GM13976 (cell line): ENCODE measurements at regions not wholly inside any gene's neighbourhood (a gene's known extent, or its start where the extent isn't known, plus 50 kb on each side); places are given as distances from the start of the nearest gene placed in this dataset.
"Not testable (repeated sequence)": the region's sequence is repeated elsewhere in the genome, so short reads cannot be mapped to it uniquely, and the experiment has no call there.

Experiments used
- DNase-seq: peaks from one replicate; pipeline ENCODE4 v3.0.0; 2012; ENCODE audit warnings: low spot score
- CTCF ChIP-seq: IDR thresholded peaks from 2 replicates; pipeline ENCODE4 v1.5.1; 2012; ENCODE audit warnings: borderline replicate concordance, mild to moderate bottlenecking; ENCODE audit not compliant: insufficient read depth; ENCODE audit errors: extremely low read depth, missing control alignments, control extremely low read depth
- in situ Hi-C: fragments of 300-500 bp; cut with MboI; formaldehyde crosslinking; loops from one replicate; pipeline ENCODE4 v1.12.0; 2022; ENCODE audit warnings: low sequenced_read_pairs, mixed read lengths, inconsistent platforms; ENCODE audit not compliant: unreplicated experiment

GRCh38 chr16:65312071-65312470 lies 190.2 kb upstream of the CDH11 start:
- in situ Hi-C loops = no loop called here
- TF ChIP-seq CTCF = no peak

GRCh38 chr16:65310491-65310890 lies 188.6 kb upstream of the CDH11 start:
- DNase-seq, in situ Hi-C loops: not testable (repeated sequence)

More at GRCh38 chr16:65312071-65312470, 190.2 kb upstream of the CDH11 start:
- DNase-seq = no peak

GRCh38 chr16:65309354-65309753 lies 187.5 kb upstream of the CDH11 start:
- no peak for TF ChIP-seq CTCF
- no peak for DNase-seq
- in situ Hi-C loops = no loop called here

GRCh38 chr16:65308506-65308905 lies 186.6 kb upstream of the CDH11 start:
- in situ Hi-C loops = no loop called here
- no peak for DNase-seq
- no peak for TF ChIP-seq CTCF

DNA sequence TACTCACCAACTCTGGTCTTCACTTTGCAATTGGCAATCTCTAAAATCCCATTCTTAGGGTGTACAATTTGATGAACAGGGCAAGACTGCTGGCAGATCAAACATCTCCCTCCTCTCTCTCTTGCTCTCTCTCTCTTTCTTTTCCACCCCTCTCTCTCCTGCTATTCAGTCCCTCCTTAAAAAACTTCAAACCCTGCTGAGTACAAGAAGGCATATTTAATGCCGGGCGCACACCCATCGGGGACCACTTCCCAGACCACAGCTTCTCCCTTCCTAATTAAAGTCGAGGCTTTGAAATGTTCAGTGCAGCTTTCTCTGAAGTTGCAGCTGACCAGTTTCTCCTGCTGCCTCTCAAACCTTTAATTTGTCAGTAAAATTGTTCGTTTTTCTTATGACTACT lies 185.4 kb upstream of the CDH11 start:
- no peak for TF ChIP-seq CTCF
- no peak for DNase-seq
- in situ Hi-C loops = no loop called here

DNA sequence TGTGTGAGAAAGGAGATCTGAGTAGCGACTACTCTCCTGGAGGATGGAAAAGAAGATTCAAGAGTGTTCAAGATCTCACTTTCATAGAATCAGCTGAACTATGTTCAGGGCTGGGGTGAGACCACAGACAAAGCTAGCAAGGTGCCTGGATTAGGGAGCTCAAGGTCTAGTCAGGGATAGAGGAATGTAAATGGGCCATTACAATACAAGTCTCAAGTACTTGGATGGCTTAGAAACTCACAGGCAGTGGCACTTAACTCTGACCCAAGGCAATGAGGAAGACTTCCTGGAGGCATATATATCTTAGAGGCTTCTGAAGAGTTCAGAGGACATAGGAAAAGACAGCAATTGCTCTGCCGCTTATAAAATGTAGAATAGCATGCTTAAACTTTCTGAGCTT lies 184.9 kb upstream of the CDH11 start:
- TF ChIP-seq CTCF = no peak
- in situ Hi-C loops = no loop called here
- DNase-seq = no peak

DNA sequence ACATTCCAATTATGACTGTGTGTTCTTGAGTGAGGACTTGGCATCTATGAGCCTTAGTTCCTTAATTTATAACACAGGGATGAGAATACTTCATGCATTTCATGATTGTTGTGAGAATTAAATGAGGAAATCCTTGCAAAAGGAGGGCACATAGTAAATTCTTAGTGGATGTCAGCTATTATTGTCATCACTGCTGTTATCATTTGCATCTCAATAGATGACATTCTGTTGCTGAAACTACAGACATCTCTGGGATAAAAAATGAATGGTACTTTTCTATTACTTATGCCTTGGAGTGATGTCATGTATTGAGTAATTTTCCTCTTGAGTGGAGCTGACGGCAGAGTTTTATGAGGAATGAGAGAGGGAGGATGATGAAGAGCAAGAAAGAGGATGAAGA lies 184.4 kb upstream of the CDH11 start:
- no peak for DNase-seq
- in situ Hi-C loops = no loop called here
- TF ChIP-seq CTCF = no peak
